MG63 (cell line): ENCODE measurements at regions not wholly inside any gene's neighbourhood (a gene's known extent, or its start where the extent isn't known, plus 50 kb on each side); places are given as distances from the start of the nearest gene placed in this dataset.
A peak's percentile ranks its signal among the peaks of the same experiment; 100 is the strongest.
"Not testable (repeated sequence)": the region's sequence is repeated elsewhere in the genome, so short reads cannot be mapped to it uniquely, and the experiment has no call there.

Source experiments
- DNase-seq: peaks from one replicate; pipeline ENCODE4 v3.0.0-alpha.2; 2020
- H3K27me3 ChIP-seq: fragments of 250-450 bp; sonication (Bioruptor Pico); 2 replicates; pipeline ENCODE4 v1.5.1; 2020; ENCODE audit warnings: mild to moderate bottlenecking, moderate library complexity
- H3K36me3 ChIP-seq: fragments of 250-450 bp; sonication (Bioruptor Pico); 2 replicates; pipeline ENCODE4 v1.5.1; 2020; ENCODE audit warnings: mild to moderate bottlenecking, moderate library complexity
- H3K4me3 ChIP-seq: fragments of 250-450 bp; sonication (Bioruptor Pico); 2 replicates; pipeline ENCODE4 v1.5.1; 2020; ENCODE audit warnings: mild to moderate bottlenecking, moderate library complexity
- H3K9me3 ChIP-seq: fragments of 250-450 bp; sonication (Bioruptor Pico); 2 replicates; pipeline ENCODE4 v1.5.1; 2020; ENCODE audit warnings: mild to moderate bottlenecking, moderate library complexity

DNA sequence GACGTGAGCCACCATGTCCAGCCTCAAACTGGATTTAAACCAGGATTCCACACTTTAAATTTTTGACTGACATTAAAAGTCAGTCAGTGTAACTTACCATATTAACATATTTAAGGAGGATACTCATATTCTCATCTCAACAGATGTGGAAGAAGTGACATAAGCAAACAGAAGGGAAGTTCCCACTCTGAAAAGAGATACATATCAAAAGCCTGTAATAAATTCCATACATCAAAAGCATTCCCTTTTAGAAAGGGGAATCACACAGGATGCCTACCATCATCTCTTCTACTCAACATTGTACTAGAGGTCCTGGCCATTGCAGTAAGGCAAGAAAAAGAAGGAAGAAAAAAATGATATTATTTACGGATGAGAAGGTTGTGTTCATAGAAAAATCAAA lies 618.2 kb upstream of the DIPK2B start:
- no peak for DNase-seq
- Histone ChIP-seq H3K4me3 (no peak overlapping the region), H3K9me3 (no peaks in the 10 kb centered on the region), H3K36me3 (peaks cover 34% of the 10 kb centered on the region), H3K27me3 (no peaks in the 10 kb centered on the region)

- H3K36me3 ChIP-seq: peaks cover 19% of the 10 kb centered on the region
- H3K9me3 ChIP-seq: no peaks in the 10 kb centered on the region
- H3K27me3 ChIP-seq: no peaks in the 10 kb centered on the region
- DNase-seq: no peak
- H3K4me3 ChIP-seq: no peak overlapping the region
Observed at GRCh38 chrX:45815441-45815840, 614.8 kb upstream of the DIPK2B start.

DNA sequence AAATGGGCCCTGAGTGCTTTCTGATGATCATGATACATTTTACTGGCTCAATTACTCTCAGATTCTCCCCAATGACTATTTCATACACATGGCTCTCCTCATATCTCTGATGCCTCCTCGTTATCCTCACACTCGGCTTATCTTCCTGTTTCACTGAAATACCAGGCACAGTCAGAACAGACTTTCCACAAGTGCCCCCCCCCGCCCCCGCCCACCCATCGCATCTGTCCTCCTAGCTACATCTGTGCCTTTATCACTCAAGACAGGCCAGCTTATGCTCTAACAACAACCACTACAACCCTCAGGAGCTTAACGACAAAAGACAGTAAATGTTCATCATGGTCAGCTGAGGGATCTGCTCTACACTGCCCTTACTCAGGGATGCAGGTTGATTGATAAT lies 610.6 kb upstream of the DIPK2B start:
- Histone ChIP-seq H3K4me3 (no peak overlapping the region), H3K27me3 (no peaks in the 10 kb centered on the region), H3K9me3 (no peaks in the 10 kb centered on the region), H3K36me3 (peaks cover 5% of the 10 kb centered on the region)
- no peak for DNase-seq

- Histone ChIP-seq H3K27me3 (no peaks in the 10 kb centered on the region), H3K4me3 (peak overlapping the region; percentile 24), H3K36me3 (no peaks in the 10 kb centered on the region; the same call in none of the 2 replicates), H3K9me3 (no peaks in the 10 kb centered on the region)
- DNase-seq: no peak
Observed at GRCh38 chrX:45807572-45808425, 607.1 kb upstream of the DIPK2B start.

DNA sequence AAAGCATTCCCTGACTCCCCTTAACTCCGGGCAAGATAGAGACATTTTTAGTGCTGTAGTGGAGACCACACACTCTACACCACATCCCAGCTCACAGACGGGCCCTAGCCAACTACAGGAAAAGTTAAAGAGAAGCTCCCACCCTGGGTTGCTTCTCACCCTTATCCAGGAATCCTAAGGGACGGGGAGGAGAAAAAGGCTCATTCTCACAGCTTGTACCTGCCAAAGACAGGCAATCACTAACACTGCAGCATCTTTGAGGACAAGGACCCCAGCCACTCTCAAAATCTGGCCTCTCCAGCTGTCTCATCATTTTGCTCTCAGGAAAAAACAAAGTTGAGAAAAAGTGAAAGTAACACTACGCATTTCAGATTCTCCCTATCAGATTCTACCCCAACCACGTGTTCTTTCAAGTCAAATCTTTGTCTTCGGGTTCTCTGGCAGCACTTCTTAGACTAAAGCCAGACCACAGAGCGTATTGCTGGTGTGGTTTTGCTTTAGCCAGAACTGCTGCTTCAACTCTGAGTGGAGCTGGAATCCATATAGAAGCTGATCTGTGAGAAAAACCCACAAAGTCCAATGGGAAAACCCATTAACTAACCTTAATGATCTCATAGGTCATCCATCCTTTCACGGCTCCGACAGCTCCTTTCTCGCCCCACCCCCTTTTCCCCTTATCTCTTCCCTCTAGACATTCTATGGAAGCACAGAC lies 605.9 kb upstream of the DIPK2B start:
- Histone ChIP-seq H3K27me3 (no peaks in the 10 kb centered on the region), H3K9me3 (no peaks in the 10 kb centered on the region), H3K4me3 (peak overlapping the region; percentile 41), H3K36me3 (no peaks in the 10 kb centered on the region; the same call in none of the 2 replicates)
- peak; percentile 57 for DNase-seq

DNA sequence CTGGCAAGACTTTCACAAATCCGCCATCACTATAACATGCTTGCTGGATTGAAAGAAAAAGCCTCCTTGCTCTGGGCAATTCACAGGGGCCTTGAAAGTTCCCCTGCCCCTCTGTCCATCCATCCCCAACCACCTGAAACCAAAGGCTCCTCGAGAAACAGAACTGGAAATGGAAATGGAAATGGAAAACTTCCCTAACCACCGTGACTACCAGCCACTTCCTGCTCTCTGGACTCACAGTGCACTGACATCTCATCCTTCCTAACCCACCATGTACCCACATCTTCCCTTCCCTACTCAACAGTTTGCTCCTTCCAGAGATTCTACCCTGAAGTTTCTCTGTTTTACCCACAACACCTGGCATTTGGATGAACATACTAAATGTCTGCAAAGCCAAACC lies 603.6 kb upstream of the DIPK2B start:
- H3K27me3 ChIP-seq: no peaks in the 10 kb centered on the region
- H3K36me3 ChIP-seq: no peaks in the 10 kb centered on the region; the same call in none of the 2 replicates
- no peaks in the 10 kb centered on the region for H3K9me3 ChIP-seq

DNA sequence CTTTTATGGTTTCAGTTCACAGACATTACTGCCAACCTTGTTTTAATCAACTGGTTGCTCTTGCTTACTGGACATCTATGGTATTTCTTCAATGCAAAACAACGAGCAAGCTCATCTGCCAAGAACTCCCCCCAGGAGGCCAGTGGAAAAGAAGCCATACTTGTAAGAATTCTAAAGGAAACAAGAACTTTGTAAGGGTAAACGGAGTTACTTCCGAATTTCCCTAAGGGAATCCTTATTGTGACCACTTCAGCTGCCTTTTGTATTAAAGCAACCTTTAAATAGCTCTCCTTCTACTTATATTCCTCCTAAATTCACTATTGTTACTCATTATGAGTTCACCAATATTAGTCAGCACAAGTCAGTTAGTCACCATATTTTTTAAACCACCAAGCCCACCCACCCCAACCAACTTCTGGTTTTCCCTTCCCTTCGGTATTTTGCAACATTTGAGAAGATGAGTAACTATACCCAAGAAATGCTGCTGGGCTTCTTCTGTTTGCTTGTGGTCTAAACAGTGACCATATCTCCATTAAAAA lies 602.8 kb upstream of the DIPK2B start:
- peak; percentile 61 for DNase-seq
- Histone ChIP-seq H3K4me3 (peak overlapping the region; percentile 14; the same call in 1 of the 2 replicates), H3K9me3 (no peaks in the 10 kb centered on the region), H3K27me3 (no peaks in the 10 kb centered on the region), H3K36me3 (peaks cover 6% of the 10 kb centered on the region)

More for the DNA sequence above, 603.6 kb upstream of the DIPK2B start:
- DNase-seq: no peak
- no peak overlapping the region for H3K4me3 ChIP-seq

DNA sequence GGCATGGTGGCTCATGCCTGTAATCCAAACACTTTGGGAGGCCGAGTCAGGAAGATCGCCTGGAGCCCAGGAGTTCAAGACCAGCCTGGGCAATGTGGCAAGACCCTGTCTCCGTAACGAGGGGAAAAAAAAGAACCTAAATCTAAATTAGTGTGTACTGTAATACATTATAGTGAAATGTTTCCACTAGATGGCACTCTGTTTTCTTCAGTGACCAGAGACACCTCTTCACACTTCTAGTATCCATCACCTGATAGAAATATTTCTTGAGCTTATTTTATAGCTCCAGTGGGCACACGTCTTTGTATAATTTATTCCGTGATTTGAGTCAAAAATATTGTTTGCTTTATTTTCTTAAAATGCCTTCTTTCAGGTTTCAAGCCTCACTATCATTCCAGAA lies 600.9 kb upstream of the DIPK2B start:
- Histone ChIP-seq H3K9me3 (no peaks in the 10 kb centered on the region), H3K36me3 (peaks cover 12% of the 10 kb centered on the region; the same call in 1 of the 2 replicates), H3K4me3 (no peak overlapping the region), H3K27me3 (no peaks in the 10 kb centered on the region)
- DNase-seq: no peak

- H3K9me3 ChIP-seq, H3K27me3 ChIP-seq: not testable (repeated sequence)
- peak; percentile 60 for DNase-seq
- H3K36me3 ChIP-seq: peaks cover 14% of the 10 kb centered on the region
- peak overlapping the region; percentile 14; the same call in 1 of the 2 replicates for H3K4me3 ChIP-seq
Observed at GRCh38 chrX:45800746-45801453, 600.2 kb upstream of the DIPK2B start.

GRCh38 chrX:45799576-45799975 lies 598.9 kb upstream of the DIPK2B start:
- H3K4me3 ChIP-seq: no peak overlapping the region
- no peaks in the 10 kb centered on the region for H3K27me3 ChIP-seq
- H3K36me3 ChIP-seq: peaks cover 19% of the 10 kb centered on the region
- H3K9me3 ChIP-seq: no peaks in the 10 kb centered on the region
- no peak for DNase-seq

- Histone ChIP-seq H3K27me3 (no peaks in the 10 kb centered on the region), H3K36me3 (peaks cover 30% of the 10 kb centered on the region), H3K9me3 (no peaks in the 10 kb centered on the region), H3K4me3 (no peak overlapping the region)
- no peak for DNase-seq
Observed at GRCh38 chrX:45795546-45795945, 594.9 kb upstream of the DIPK2B start.

DNA sequence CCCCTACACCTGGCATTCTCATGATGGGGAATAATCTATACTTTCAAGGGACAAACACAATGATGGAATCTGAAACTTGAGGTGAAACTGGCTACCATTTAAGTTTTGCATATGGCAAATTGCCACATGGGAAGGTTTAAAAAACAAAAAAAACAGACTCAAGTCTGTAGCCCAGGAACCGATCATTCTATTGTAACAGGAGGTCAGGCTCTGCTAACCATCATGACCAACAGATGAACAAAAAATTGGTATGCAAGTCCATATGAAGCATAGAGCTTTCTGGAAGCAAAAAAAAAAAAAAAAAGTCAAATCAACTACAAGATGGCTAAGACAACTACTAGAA lies 594.3 kb upstream of the DIPK2B start:
- H3K36me3 ChIP-seq: peaks cover 30% of the 10 kb centered on the region

DNA sequence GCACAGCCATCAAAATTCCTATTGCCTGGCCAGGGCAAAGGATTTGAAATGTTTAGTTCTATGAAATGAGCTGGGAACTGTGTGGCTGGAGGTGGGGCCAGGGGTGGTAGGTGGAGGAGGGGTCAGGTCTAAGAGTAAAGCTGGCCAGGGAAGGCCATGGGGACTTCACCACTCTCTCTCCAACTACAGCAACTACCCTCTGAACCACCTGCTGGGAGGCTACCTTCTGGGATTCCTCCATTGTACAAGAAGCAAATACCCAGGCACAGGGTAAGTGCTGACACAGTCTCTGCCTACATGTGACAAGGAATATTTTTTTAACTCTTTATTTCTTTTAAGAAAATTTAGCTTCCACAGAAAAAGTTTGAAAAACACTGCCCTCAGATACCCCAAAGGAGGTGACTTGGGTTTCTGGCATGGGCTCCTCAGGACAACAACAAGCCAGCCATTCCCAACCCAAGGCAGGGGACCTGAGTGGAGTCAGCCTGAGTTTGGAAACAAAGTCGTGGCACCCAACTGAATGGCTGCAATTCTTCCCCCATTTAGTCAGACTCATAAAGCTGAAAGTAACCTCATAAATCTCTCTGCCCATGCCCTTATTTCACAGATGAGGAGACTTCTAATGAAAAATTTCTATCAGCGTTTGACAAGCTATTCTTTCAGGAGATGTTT lies 593.8 kb upstream of the DIPK2B start:
- Histone ChIP-seq H3K9me3 (no peaks in the 10 kb centered on the region), H3K4me3 (no peak overlapping the region), H3K27me3 (no peaks in the 10 kb centered on the region), H3K36me3 (peaks cover 30% of the 10 kb centered on the region)
- DNase-seq: no peak

More for the DNA sequence above, 594.3 kb upstream of the DIPK2B start:
- Histone ChIP-seq H3K9me3 (no peaks in the 10 kb centered on the region), H3K4me3 (no peak overlapping the region), H3K27me3 (no peaks in the 10 kb centered on the region)
- no peak for DNase-seq

DNA sequence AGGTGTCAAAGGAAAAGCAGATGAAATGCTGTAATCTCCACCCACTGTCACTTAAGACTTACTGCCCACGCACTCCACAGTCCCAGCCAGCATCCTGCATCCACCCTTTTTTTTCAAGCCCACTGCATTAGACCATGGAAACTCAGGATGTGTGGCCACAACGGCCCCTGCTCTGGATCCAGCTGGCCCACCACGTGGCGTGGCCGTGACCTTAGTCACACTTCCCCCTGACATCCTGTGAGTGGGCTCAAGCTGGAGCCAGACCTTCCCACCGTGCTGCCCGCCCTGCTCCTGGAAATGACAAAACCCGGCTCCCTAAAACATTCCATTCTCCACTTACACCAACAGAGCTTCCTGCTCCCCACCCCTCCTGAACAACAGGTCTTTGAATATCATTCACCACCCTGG lies 588.3 kb upstream of the DIPK2B start:
- H3K9me3 ChIP-seq: no peaks in the 10 kb centered on the region
- H3K4me3 ChIP-seq: no peak overlapping the region
- no peaks in the 10 kb centered on the region for H3K27me3 ChIP-seq
- DNase-seq: no peak
- H3K36me3 ChIP-seq: peaks cover 10% of the 10 kb centered on the region

- Histone ChIP-seq H3K27me3 (no peaks in the 10 kb centered on the region), H3K4me3 (no peak overlapping the region)
- no peak for DNase-seq
Observed at GRCh38 chrX:45788315-45788714, 587.6 kb upstream of the DIPK2B start.

DNA sequence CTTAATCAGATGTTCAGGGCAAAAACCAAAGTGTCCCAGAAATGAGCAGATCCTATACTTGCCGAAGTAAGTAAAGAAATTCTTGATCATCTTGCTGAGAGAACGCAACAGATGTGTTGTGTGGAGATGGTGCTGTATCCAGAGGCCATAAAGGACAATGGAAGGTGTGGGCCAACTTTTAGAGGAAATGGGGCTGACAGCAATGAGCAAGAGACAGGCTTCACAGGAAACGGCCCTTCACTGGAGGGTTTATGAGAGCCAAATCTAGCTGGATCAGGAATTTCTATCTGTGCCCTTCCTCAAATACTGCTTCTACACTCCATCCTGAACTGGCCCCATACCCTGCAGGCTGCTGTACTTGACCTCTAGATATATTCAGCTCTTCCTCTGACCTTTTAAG lies 583.9 kb upstream of the DIPK2B start:
- no peaks in the 10 kb centered on the region for H3K9me3 ChIP-seq
- H3K4me3 ChIP-seq: no peak overlapping the region
- peaks cover 4% of the 10 kb centered on the region; the same call in 1 of the 2 replicates for H3K36me3 ChIP-seq
- DNase-seq: no peak
- H3K27me3 ChIP-seq: no peaks in the 10 kb centered on the region

More at GRCh38 chrX:45788315-45788714, 587.6 kb upstream of the DIPK2B start:
- H3K36me3 ChIP-seq: peaks cover 7% of the 10 kb centered on the region
- no peaks in the 10 kb centered on the region for H3K9me3 ChIP-seq
